Endothelial cell of umbilical vein (primary cell): ENCODE measurements at regions not wholly inside any gene's neighbourhood (a gene's known extent, or its start where the extent isn't known, plus 50 kb on each side); places are given as distances from the start of the nearest gene placed in this dataset.
"Not testable (repeated sequence)": the region's sequence is repeated elsewhere in the genome, so short reads cannot be mapped to it uniquely, and the experiment has no call there.

ENCODE experiments used
- BruUV-seq: library from RNA; stranded (reverse); fragments of 400-500 nt; replicated peaks from 2 replicates; lab custom pipeline; 2021; lab: Mats Ljungman, UMichigan
- CTCF ChIA-PET: fragments of 300-600, 350-600 bp; sonication (Branson Sonifier 250); formaldehyde crosslinking; loops from one replicate; lab custom pipeline; 2021; ENCODE audit warnings: antibody characterized with exemption, inconsistent platforms; lab: Charles Lee
- POLR2A ChIA-PET: fragments of 300-600, 350-600 bp; sonication (Branson Sonifier 250); formaldehyde crosslinking; loops from one replicate; lab custom pipeline; 2021; ENCODE audit warnings: antibody characterized with exemption, inconsistent platforms; lab: Charles Lee
- DNase-seq: peaks from one replicate; pipeline ENCODE4 v3.0.0-alpha.2; 2011; ENCODE audit warnings: low read depth, low spot score
- FAIRE-seq: peaks from 2 replicates; lab custom pipeline; 2011; peaks lifted over from hg19 to GRCh38; lab: Jason Lieb, UNC
- H2AFZ ChIP-seq: 2 replicates; pipeline ENCODE4 v1.6.0; 2012; ENCODE audit warnings: low read depth, low read length, control low read depth, inconsistent platforms
- H3K27ac ChIP-seq: 2 replicates; pipeline ENCODE4 v1.5.1; 2011; ENCODE audit warnings: low read depth, mild to moderate bottlenecking, control low read depth, low read length, moderate library complexity; ENCODE audit not compliant: insufficient read depth
- H3K27me3 ChIP-seq, 2 experiments: 2 replicates each; pipeline versions ENCODE4 v1.6.0 to v1.6.1; 2011; ENCODE audit warnings: low read length in 2 of 2, mixed read lengths in 1 of 2; ENCODE audit not compliant: control insufficient read depth in 2 of 2, insufficient read depth in 2 of 2
- H3K36me3 ChIP-seq, 2 experiments: 2 replicates in 1 of 2; 3 replicates in 1 of 2; pipeline ENCODE4 v1.5.1; 2011; ENCODE audit warnings: low read length in 2 of 2, mild to moderate bottlenecking in 1 of 2, moderate library complexity in 1 of 2; ENCODE audit not compliant: control insufficient read depth in 2 of 2, insufficient read depth in 2 of 2; ENCODE audit errors: extremely low read depth in 1 of 2
- H3K4me1 ChIP-seq: 3 replicates; pipeline ENCODE4 v1.5.1; 2011; ENCODE audit warnings: mild to moderate bottlenecking, low read length; ENCODE audit not compliant: control insufficient read depth, insufficient read depth; ENCODE audit errors: extremely low read depth
- H3K4me2 ChIP-seq: 2 replicates; pipeline ENCODE4 v1.6.1; 2011; ENCODE audit warnings: low read length, control low read depth, mixed read lengths; ENCODE audit not compliant: insufficient read depth
- H3K4me3 ChIP-seq, 3 experiments: fragments of 200-600 bp in 1 of 3; sonication (generic), shearing (Covaris generic) in 1 of 3; replicated peaks in 1 of 3; 2 replicates each; pipeline ENCODE4 v1.5.1; 2011 to 2016; ENCODE audit warnings: control low read depth in 3 of 3, low read length in 3 of 3, mild to moderate bottlenecking in 2 of 3, inconsistent platforms in 1 of 3, low read depth in 1 of 3, moderate library complexity in 1 of 3; ENCODE audit not compliant: insufficient read depth in 1 of 3
- H3K79me2 ChIP-seq: 2 replicates; pipeline ENCODE4 v1.6.0; 2012; ENCODE audit warnings: low read length, inconsistent platforms; ENCODE audit not compliant: control insufficient read depth, insufficient read depth
- H3K9ac ChIP-seq: replicated peaks from 2 replicates; pipeline ENCODE3; 2011; ENCODE audit warnings: low read length, control low read depth; ENCODE audit not compliant: insufficient read depth; ENCODE audit errors: extremely low read depth
- H3K9me1 ChIP-seq: replicated peaks from 3 replicates; pipeline ENCODE4 v1.6.0; 2011; ENCODE audit warnings: mild to moderate bottlenecking, low read length; ENCODE audit not compliant: control insufficient read depth, insufficient read depth; ENCODE audit errors: extremely low read depth
- H3K9me3 ChIP-seq: replicated peaks from 2 replicates; pipeline ENCODE4 v1.5.1; 2012; ENCODE audit warnings: low read length, inconsistent platforms; ENCODE audit not compliant: control insufficient read depth, insufficient read depth
- H4K20me1 ChIP-seq: replicated peaks from 2 replicates; pipeline ENCODE3; 2011; ENCODE audit warnings: mild to moderate bottlenecking, low read length; ENCODE audit not compliant: control insufficient read depth, insufficient read depth; ENCODE audit errors: extremely low read depth
- EZH2 ChIP-seq: IDR thresholded peaks from 2 replicates; pipeline ENCODE4 v1.6.1; 2012; ENCODE audit warnings: borderline replicate concordance, low read depth, mild to moderate bottlenecking, moderate library complexity, low read length, inconsistent platforms; ENCODE audit not compliant: severe bottlenecking
- FOS ChIP-seq: IDR thresholded peaks from 2 replicates; pipeline ENCODE4 v1.6.1; 2011; ENCODE audit warnings: mild to moderate bottlenecking, low read length, moderate library complexity, borderline replicate concordance; ENCODE audit not compliant: insufficient read depth
- GATA2 ChIP-seq: IDR thresholded peaks from 2 replicates; pipeline ENCODE4 v1.7.0; 2011; ENCODE audit warnings: low read depth, mild to moderate bottlenecking, moderate library complexity, mixed read lengths, low read length; ENCODE audit not compliant: insufficient read length, insufficient read depth
- JUN ChIP-seq: IDR thresholded peaks from 2 replicates; pipeline ENCODE4 v1.6.1; 2011; ENCODE audit warnings: borderline replicate concordance, low read depth; ENCODE audit not compliant: insufficient read length, insufficient read depth
- MYC ChIP-seq: IDR thresholded peaks from one replicate; pipeline ENCODE4 v1.6.1; 2011; ENCODE audit warnings: mild to moderate bottlenecking, low read depth, low read length
- POLR2A ChIP-seq: IDR thresholded peaks from 2 replicates; pipeline ENCODE4 v1.6.1; 2012; ENCODE audit warnings: low read depth, mild to moderate bottlenecking, control low read depth, low read length
- POLR2AphosphoS5 ChIP-seq: IDR thresholded peaks from 2 replicates; pipeline ENCODE4 v1.6.1; 2012; ENCODE audit warnings: low read depth, mild to moderate bottlenecking, control low read depth, low read length, moderate library complexity; ENCODE audit not compliant: insufficient read depth
- dilution Hi-C: fragments of 300-500 bp; cut with MboI; formaldehyde crosslinking; loops from one replicate; pipeline ENCODE4 v1.15.0; 2019; ENCODE audit warnings: low sequenced_read_pairs; ENCODE audit not compliant: extremely low pct_ligation_motif_present
- intact Hi-C: fragments of 100-400 bp; cut with micrococcal nuclease; formaldehyde crosslinking; loops from one replicate; pipeline ENCODE4 v1.10.0; 2022
- TF ChIP-seq, protein P1 (sequence below), 2 donors: IDR thresholded peaks; 1 replicate in 1 of 2; 2 replicates in 1 of 2; pipeline ENCODE4 v1.5.1; 2011; ENCODE audit warnings: low read length in 2 of 2, mild to moderate bottlenecking in 2 of 2, moderate library complexity in 2 of 2, control low read depth in 1 of 2, inconsistent platforms in 1 of 2, low read depth in 1 of 2; ENCODE audit not compliant: insufficient read depth in 1 of 2; ENCODE audit errors: extremely low read depth in 1 of 2
- TF ChIP-seq, protein P2 (sequence below): IDR thresholded peaks from 2 replicates; pipeline ENCODE4 v1.6.1; 2011; ENCODE audit not compliant: insufficient read depth, insufficient read length

DNA sequence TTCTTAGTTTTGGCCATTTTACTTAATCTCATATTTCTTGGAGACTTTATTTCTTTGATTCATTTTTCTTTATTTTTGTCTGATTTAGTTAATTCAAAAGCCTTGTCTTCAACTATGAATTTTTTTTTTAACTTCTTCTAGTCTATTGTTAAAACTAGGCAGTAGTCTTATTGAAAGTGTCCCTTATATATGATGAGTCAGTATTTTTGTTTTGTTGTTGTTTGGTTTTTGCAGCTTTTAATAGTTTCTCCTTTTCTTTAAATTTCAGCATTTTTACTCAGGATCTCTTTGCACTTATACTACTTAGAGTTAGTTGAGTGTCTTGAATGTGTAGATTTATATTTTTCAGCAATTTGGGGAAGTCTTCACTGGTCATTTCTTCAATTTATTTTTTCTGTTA, 758.5 kb upstream of the CDH8 start:
- Histone ChIP-seq H3K27me3 (no peaks in the 10 kb centered on the region), H3K36me3 (no peaks in the 10 kb centered on the region), H2AFZ (no peak overlapping the region), H3K4me2 (no peak overlapping the region), H3K4me3 (no peak overlapping the region), H3K9ac (no peak overlapping the region), H3K9me3 (peaks cover 1% of the 10 kb centered on the region), H3K9me1 (no peaks in the 10 kb centered on the region), H3K4me1 (no peaks in the 10 kb centered on the region), H3K79me2 (no peaks in the 10 kb centered on the region), H3K27ac (no peak overlapping the region), H4K20me1 (no peaks in the 10 kb centered on the region)
- dilution Hi-C loops (no loop called here), intact Hi-C loops (no loop called here)
- DNase-seq: no peak
- ChIA-PET CTCF (no interaction called here), POLR2A (no interaction called here)
- TF ChIP-seq, protein P1, sequence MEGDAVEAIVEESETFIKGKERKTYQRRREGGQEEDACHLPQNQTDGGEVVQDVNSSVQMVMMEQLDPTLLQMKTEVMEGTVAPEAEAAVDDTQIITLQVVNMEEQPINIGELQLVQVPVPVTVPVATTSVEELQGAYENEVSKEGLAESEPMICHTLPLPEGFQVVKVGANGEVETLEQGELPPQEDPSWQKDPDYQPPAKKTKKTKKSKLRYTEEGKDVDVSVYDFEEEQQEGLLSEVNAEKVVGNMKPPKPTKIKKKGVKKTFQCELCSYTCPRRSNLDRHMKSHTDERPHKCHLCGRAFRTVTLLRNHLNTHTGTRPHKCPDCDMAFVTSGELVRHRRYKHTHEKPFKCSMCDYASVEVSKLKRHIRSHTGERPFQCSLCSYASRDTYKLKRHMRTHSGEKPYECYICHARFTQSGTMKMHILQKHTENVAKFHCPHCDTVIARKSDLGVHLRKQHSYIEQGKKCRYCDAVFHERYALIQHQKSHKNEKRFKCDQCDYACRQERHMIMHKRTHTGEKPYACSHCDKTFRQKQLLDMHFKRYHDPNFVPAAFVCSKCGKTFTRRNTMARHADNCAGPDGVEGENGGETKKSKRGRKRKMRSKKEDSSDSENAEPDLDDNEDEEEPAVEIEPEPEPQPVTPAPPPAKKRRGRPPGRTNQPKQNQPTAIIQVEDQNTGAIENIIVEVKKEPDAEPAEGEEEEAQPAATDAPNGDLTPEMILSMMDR (IDR thresholded peaks at IDR 0.05; ENCODE audit: extremely low read depth in 1 of 2, insufficient read depth in 1 of 2, low read depth in 1 of 2, low read length in 2 of 2): no peak
- TF ChIP-seq POLR2A (no peak), FOS (no peak), GATA2 (no peak), MYC (no peak), POLR2AphosphoS5 (no peak), EZH2 (no peak), JUN (no peak)
- TF ChIP-seq, protein P2, sequence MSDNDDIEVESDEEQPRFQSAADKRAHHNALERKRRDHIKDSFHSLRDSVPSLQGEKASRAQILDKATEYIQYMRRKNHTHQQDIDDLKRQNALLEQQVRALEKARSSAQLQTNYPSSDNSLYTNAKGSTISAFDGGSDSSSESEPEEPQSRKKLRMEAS: no peak
- no TSS peak for BruUV-seq
- no peak for FAIRE-seq

DNA sequence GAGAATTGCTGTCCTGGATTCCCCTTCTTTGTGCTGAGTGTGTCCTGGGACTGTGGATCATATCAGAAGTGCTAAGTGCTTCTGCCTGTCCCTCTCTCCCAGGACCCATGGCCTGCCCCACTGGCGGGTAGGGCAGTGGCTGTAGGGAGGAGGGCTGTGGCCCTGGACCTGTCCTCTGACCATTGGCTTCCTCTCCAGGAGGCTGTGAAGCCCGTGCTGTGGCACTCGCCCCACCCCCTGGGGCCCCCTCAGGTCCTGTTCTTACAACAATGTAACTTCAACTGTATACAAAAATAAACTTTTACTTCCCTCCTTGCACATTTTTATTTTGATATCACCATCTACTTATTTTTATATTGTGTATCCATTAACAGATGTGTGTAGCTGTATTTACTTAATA, 743.8 kb upstream of the CDH8 start:
- H3K36me3 ChIP-seq, POLR2A ChIA-PET, H3K4me3 ChIP-seq, H3K9ac ChIP-seq, H4K20me1 ChIP-seq, H3K27me3 ChIP-seq, H2AFZ ChIP-seq, H3K79me2 ChIP-seq, intact Hi-C loops, H3K9me1 ChIP-seq, H3K4me2 ChIP-seq, dilution Hi-C loops, H3K9me3 ChIP-seq, DNase-seq, FAIRE-seq, CTCF ChIA-PET, BruUV-seq, H3K4me1 ChIP-seq, H3K27ac ChIP-seq: not testable (repeated sequence)
